Mesenchymal stem cell (in vitro differentiated cells and primary cell): ENCODE measurements at regions not wholly inside any gene's neighbourhood (a gene's known extent, or its start where the extent isn't known, plus 50 kb on each side); places are given as distances from the start of the nearest gene placed in this dataset.

Source experiments
- DNase-seq: peaks from one replicate; pipeline ENCODE4 v3.0.0-alpha.2; 2013
- H2AFZ ChIP-seq: one replicate; pipeline ENCODE4 v1.6.1; 2013; ENCODE audit warnings: low read depth, mild to moderate bottlenecking, control low read depth, inconsistent platforms, low read length, moderate library complexity
- H2AK5ac ChIP-seq: 2 replicates; pipeline ENCODE4 v1.6.1; 2013; ENCODE audit warnings: low read length, moderate library complexity, mild to moderate bottlenecking, inconsistent platforms; ENCODE audit not compliant: severe bottlenecking
- H2BK120ac ChIP-seq: one replicate; pipeline ENCODE4 v1.6.1; 2013; ENCODE audit warnings: low read depth, mild to moderate bottlenecking, inconsistent platforms, low read length, moderate library complexity
- H2BK12ac ChIP-seq, 2 experiments: one replicate each; pipeline ENCODE4 v1.6.1; 2013; ENCODE audit warnings: inconsistent platforms in 2 of 2, low read length in 2 of 2, mild to moderate bottlenecking in 2 of 2, moderate library complexity in 2 of 2, control low read depth in 1 of 2
- H2BK15ac ChIP-seq: one replicate; pipeline ENCODE4 v1.6.1; 2013; ENCODE audit warnings: mild to moderate bottlenecking, low read depth, inconsistent platforms; ENCODE audit not compliant: poor library complexity, severe bottlenecking
- H2BK5ac ChIP-seq: 2 replicates; pipeline ENCODE4 v1.6.1; 2013; ENCODE audit warnings: low read depth, mild to moderate bottlenecking, low read length, control low read depth, inconsistent platforms; ENCODE audit not compliant: poor library complexity, severe bottlenecking
- H3K14ac ChIP-seq, 2 experiments: one replicate each; pipeline ENCODE4 v1.6.1; 2013; ENCODE audit warnings: inconsistent platforms in 2 of 2, low read length in 2 of 2, control low read depth in 1 of 2, mild to moderate bottlenecking in 1 of 2, moderate library complexity in 1 of 2
- H3K18ac ChIP-seq, 2 experiments: one replicate each; pipeline ENCODE4 v1.6.1; 2013; ENCODE audit warnings: inconsistent platforms in 2 of 2, low read length in 2 of 2, control low read depth in 1 of 2, low read depth in 1 of 2, mild to moderate bottlenecking in 1 of 2
- H3K23ac ChIP-seq, 2 experiments: one replicate each; pipeline ENCODE4 v1.6.1; 2013; ENCODE audit warnings: inconsistent platforms in 2 of 2, low read length in 2 of 2, mild to moderate bottlenecking in 2 of 2, moderate library complexity in 2 of 2, control low read depth in 1 of 2
- H3K27ac ChIP-seq: 2 replicates; pipeline ENCODE4 v1.5.1; 2013; ENCODE audit warnings: mild to moderate bottlenecking, moderate library complexity, low read length, control low read depth, inconsistent platforms; ENCODE audit not compliant: poor library complexity, severe bottlenecking
- H3K27me3 ChIP-seq, 2 experiments: 2 replicates each; pipeline versions ENCODE4 v1.6.1 to v1.7.0; 2013; ENCODE audit warnings: low read length in 2 of 2, mild to moderate bottlenecking in 2 of 2, moderate library complexity in 2 of 2, control low read depth in 1 of 2, inconsistent platforms in 1 of 2; ENCODE audit not compliant: control insufficient read depth in 1 of 2, insufficient read depth in 1 of 2
- H3K36me3 ChIP-seq, 2 experiments: 2 replicates each; pipeline versions ENCODE4 v1.6.1 to v1.7.0; 2013; ENCODE audit warnings: low read length in 2 of 2, control low read depth in 1 of 2, inconsistent platforms in 1 of 2, low read depth in 1 of 2, mild to moderate bottlenecking in 1 of 2; ENCODE audit not compliant: insufficient read depth in 2 of 2, control insufficient read depth in 1 of 2
- H3K4ac ChIP-seq, 2 experiments: one replicate each; pipeline ENCODE4 v1.6.1; 2013; ENCODE audit warnings: inconsistent platforms in 2 of 2, low read length in 2 of 2, mild to moderate bottlenecking in 2 of 2, moderate library complexity in 2 of 2, control low read depth in 1 of 2, low read depth in 1 of 2
- H3K4me1 ChIP-seq: 2 replicates; pipeline ENCODE4 v1.6.1; 2013; ENCODE audit warnings: low read depth, low read length, control low read depth; ENCODE audit not compliant: control insufficient read depth, insufficient read depth
- H3K4me2 ChIP-seq: 2 replicates; pipeline ENCODE4 v1.6.1; 2013; ENCODE audit warnings: low read length, mild to moderate bottlenecking, inconsistent platforms; ENCODE audit not compliant: poor library complexity, severe bottlenecking
- H3K4me3 ChIP-seq, 2 experiments: 2 replicates each; pipeline versions ENCODE4 v1.5.1 to v1.7.0; 2013; ENCODE audit warnings: low read length in 2 of 2, mild to moderate bottlenecking in 2 of 2, control low read depth in 1 of 2, low read depth in 1 of 2; ENCODE audit not compliant: insufficient read depth in 1 of 2
- H3K79me1 ChIP-seq: replicated peaks from 2 replicates; pipeline ENCODE4 v1.6.1; 2013; ENCODE audit warnings: mild to moderate bottlenecking, control low read depth, low read length, inconsistent platforms; ENCODE audit not compliant: poor library complexity, severe bottlenecking
- H3K9ac ChIP-seq: 2 replicates; pipeline ENCODE4 v1.7.0; 2013; ENCODE audit warnings: mild to moderate bottlenecking, low read length, moderate library complexity
- H3K9me3 ChIP-seq: 2 replicates; pipeline ENCODE4 v1.7.0; 2013; ENCODE audit warnings: mild to moderate bottlenecking, low read length; ENCODE audit not compliant: control insufficient read depth
- H4K8ac ChIP-seq: one replicate; pipeline ENCODE4 v1.6.1; 2013; ENCODE audit warnings: inconsistent platforms, mild to moderate bottlenecking, low read length, moderate library complexity
- H4K91ac ChIP-seq: one replicate; pipeline ENCODE4 v1.6.1; 2013; ENCODE audit warnings: mild to moderate bottlenecking, low read length, inconsistent platforms
- WGBS: methylation state at CpG from one replicate; pipeline ENCODE4 v1.1.7; 2013; ENCODE audit warnings: mixed read lengths; 5-methylcytosine and 5-hydroxymethylcytosine counted together

GRCh38 chr12:118846416-118846815, 134.9 kb upstream of the SRRM4 start:
- H3K14ac ChIP-seq: no peak overlapping the region
- H4K91ac ChIP-seq: no peak overlapping the region
- DNase-seq: no peak
- no peaks in the 10 kb centered on the region for H3K4me1 ChIP-seq
- H2AFZ ChIP-seq: no peak overlapping the region
- no peak overlapping the region for H3K4me3 ChIP-seq
- WGBS: 55% methylated on average over 2 of the region's 2 CpGs
- no peak overlapping the region for H2BK5ac ChIP-seq
- H2AK5ac ChIP-seq: no peak overlapping the region
- H3K4me2 ChIP-seq: no peak overlapping the region
- no peaks in the 10 kb centered on the region for H3K9me3 ChIP-seq
- H2BK12ac ChIP-seq: no peak overlapping the region
- no peak overlapping the region for H2BK120ac ChIP-seq
- H3K9ac ChIP-seq: no peak overlapping the region
- no peaks in the 10 kb centered on the region for H3K79me1 ChIP-seq
- no peak overlapping the region for H3K27ac ChIP-seq
- no peak overlapping the region for H3K4ac ChIP-seq
- H2BK15ac ChIP-seq: no peak overlapping the region
- H4K8ac ChIP-seq: no peak overlapping the region
- H3K23ac ChIP-seq: no peak overlapping the region
- H3K27me3 ChIP-seq: no peaks in the 10 kb centered on the region
- no peak overlapping the region for H3K18ac ChIP-seq
- H3K36me3 ChIP-seq: no peaks in the 10 kb centered on the region

- no peak for DNase-seq
- no peak overlapping the region for H2BK12ac ChIP-seq
- H2BK5ac ChIP-seq: no peak overlapping the region
- H3K27me3 ChIP-seq: no peaks in the 10 kb centered on the region
- WGBS: 15% methylated on average over 5 of the region's 7 CpGs
- H2AFZ ChIP-seq: no peak overlapping the region
- H3K36me3 ChIP-seq: no peaks in the 10 kb centered on the region
- no peak overlapping the region for H2BK15ac ChIP-seq
- H3K4me3 ChIP-seq: no peak overlapping the region
- H4K91ac ChIP-seq: no peak overlapping the region
- no peaks in the 10 kb centered on the region for H3K4me1 ChIP-seq
- no peak overlapping the region for H3K9ac ChIP-seq
- H3K18ac ChIP-seq: no peak overlapping the region
- no peak overlapping the region for H3K27ac ChIP-seq
- H2AK5ac ChIP-seq: no peak overlapping the region
- H4K8ac ChIP-seq: no peak overlapping the region
- H3K14ac ChIP-seq: no peak overlapping the region
- H3K4me2 ChIP-seq: no peak overlapping the region
- no peaks in the 10 kb centered on the region for H3K9me3 ChIP-seq
- H3K23ac ChIP-seq: no peak overlapping the region
- no peaks in the 10 kb centered on the region for H3K79me1 ChIP-seq
- H3K4ac ChIP-seq: no peak overlapping the region
- H2BK120ac ChIP-seq: no peak overlapping the region
Measured at GRCh38 chr12:118850244-118850825, 131.0 kb upstream of the SRRM4 start.

- no peak overlapping the region for H2BK120ac ChIP-seq
- H3K9ac ChIP-seq: no peak overlapping the region
- no peaks in the 10 kb centered on the region for H3K79me1 ChIP-seq
- H2BK15ac ChIP-seq: no peak overlapping the region
- no peaks in the 10 kb centered on the region for H3K36me3 ChIP-seq
- no peak overlapping the region for H2BK12ac ChIP-seq
- no peaks in the 10 kb centered on the region for H3K9me3 ChIP-seq
- no peak overlapping the region for H3K18ac ChIP-seq
- H3K4ac ChIP-seq: no peak overlapping the region
- H2AFZ ChIP-seq: no peak overlapping the region
- H2BK5ac ChIP-seq: no peak overlapping the region
- no peak overlapping the region for H3K23ac ChIP-seq
- no peak overlapping the region for H2AK5ac ChIP-seq
- no peak overlapping the region for H3K27ac ChIP-seq
- H3K4me1 ChIP-seq: no peaks in the 10 kb centered on the region
- H3K4me2 ChIP-seq: no peak overlapping the region
- no peaks in the 10 kb centered on the region for H3K27me3 ChIP-seq
- H3K14ac ChIP-seq: no peak overlapping the region
- 87% methylated on average over 1 of the region's 2 CpGs for WGBS
- no peak for DNase-seq
- no peak overlapping the region for H3K4me3 ChIP-seq
- H4K8ac ChIP-seq: no peak overlapping the region
- H4K91ac ChIP-seq: no peak overlapping the region
Measured at GRCh38 chr12:118851891-118852290, 129.4 kb upstream of the SRRM4 start.

- no peak overlapping the region for H3K27ac ChIP-seq
- no peaks in the 10 kb centered on the region for H3K9me3 ChIP-seq
- no peak overlapping the region for H3K9ac ChIP-seq
- no peak overlapping the region for H2BK12ac ChIP-seq
- WGBS: 70% methylated on average over 4 of the region's 4 CpGs
- H4K8ac ChIP-seq: no peak overlapping the region
- no peaks in the 10 kb centered on the region for H3K4me1 ChIP-seq
- no peak overlapping the region for H2AFZ ChIP-seq
- no peak overlapping the region for H2BK5ac ChIP-seq
- no peak overlapping the region for H3K4me3 ChIP-seq
- no peak overlapping the region for H2BK120ac ChIP-seq
- DNase-seq: no peak
- H3K14ac ChIP-seq: no peak overlapping the region
- no peak overlapping the region for H3K4me2 ChIP-seq
- no peak overlapping the region for H3K4ac ChIP-seq
- no peaks in the 10 kb centered on the region for H3K27me3 ChIP-seq
- no peak overlapping the region for H2AK5ac ChIP-seq
- no peaks in the 10 kb centered on the region for H3K36me3 ChIP-seq
- H3K23ac ChIP-seq: no peak overlapping the region
- H4K91ac ChIP-seq: no peak overlapping the region
- no peaks in the 10 kb centered on the region for H3K79me1 ChIP-seq
- H2BK15ac ChIP-seq: no peak overlapping the region
- no peak overlapping the region for H3K18ac ChIP-seq
Measured at GRCh38 chr12:118853634-118854033, 127.7 kb upstream of the SRRM4 start.
